ENCODE measurements at regions not wholly inside any gene's neighbourhood (a gene's known extent, or its start where the extent isn't known, plus 50 kb on each side); places are given as distances from the start of the nearest gene placed in this dataset.

- no peak overlapping the region for H3K27ac ChIP-seq
- WGBS, 2 donors, result 67 to 68% methylated on average over 5 of the region's 5 CpGs
- TF ChIP-seq CTCF (IDR thresholded peaks at IDR 0.05) (no peak), EP300 (IDR thresholded peaks at IDR 0.05) (no peak), POLR2A (IDR thresholded peaks at IDR 0.05) (no peak)
Measured at GRCh38 chr13:94928127-94928775, 215.9 kb upstream of the SOX21 start.

GRCh38 chr13:94925263-94925662, 212.9 kb upstream of the SOX21 start:
- 58 to 59% methylated on average over 3 of the region's 3 CpGs for WGBS, 2 donors
- Histone ChIP-seq H3K27ac (no peak overlapping the region), H3K27me3 (no peaks in the 10 kb centered on the region), H3K4me3 (no peak overlapping the region), H3K4me1 (no peaks in the 10 kb centered on the region), H3K36me3 (no peaks in the 10 kb centered on the region), H3K9me3 (no peaks in the 10 kb centered on the region)
- DNase-seq (ENCODE audit: low spot score in 2 of 2), result no peak
- TF ChIP-seq POLR2A (IDR thresholded peaks at IDR 0.05) (no peak), CTCF (IDR thresholded peaks at IDR 0.05) (no peak), EP300 (IDR thresholded peaks at IDR 0.05) (no peak)

More at GRCh38 chr13:94928127-94928775, 215.9 kb upstream of the SOX21 start:
- Histone ChIP-seq H3K27me3 (no peaks in the 10 kb centered on the region), H3K36me3 (no peaks in the 10 kb centered on the region), H3K4me1 (no peaks in the 10 kb centered on the region), H3K4me3 (no peak overlapping the region), H3K9me3 (peaks cover 0 to 5% (median 0%) of the 10 kb centered on the region in 4 donors)
- no peak for DNase-seq (ENCODE audit: low spot score in 2 of 2)

- Histone ChIP-seq H3K27me3 (no peaks in the 10 kb centered on the region), H3K9me3 (no peaks in the 10 kb centered on the region), H3K4me1 (no peaks in the 10 kb centered on the region), H3K36me3 (no peaks in the 10 kb centered on the region), H3K4me3 (no peak overlapping the region), H3K27ac (no peak overlapping the region)
- TF ChIP-seq CTCF (IDR thresholded peaks at IDR 0.05) (no peak), POLR2A (IDR thresholded peaks at IDR 0.05) (no peak), EP300 (IDR thresholded peaks at IDR 0.05) (no peak)
- 41 to 47% methylated on average over 4 of the region's 4 CpGs for WGBS, 2 donors
- DNase-seq (ENCODE audit: low spot score in 2 of 2), result no peak
Measured at GRCh38 chr13:94921181-94921580, 208.8 kb upstream of the SOX21 start.

GRCh38 chr13:94920578-94920977, 208.2 kb upstream of the SOX21 start:
- no peaks in the 10 kb centered on the region for H3K4me1 ChIP-seq
- no peak for TF ChIP-seq EP300 (IDR thresholded peaks at IDR 0.05)
- TF ChIP-seq POLR2A (IDR thresholded peaks at IDR 0.05), result no peak
- no peak for TF ChIP-seq CTCF (IDR thresholded peaks at IDR 0.05)
- H3K36me3 ChIP-seq, result no peaks in the 10 kb centered on the region
- H3K27me3 ChIP-seq, result no peaks in the 10 kb centered on the region
- WGBS, 2 donors, result 93 to 94% methylated on average over 2 of the region's 2 CpGs
- H3K4me3 ChIP-seq, result no peak overlapping the region
- no peak overlapping the region for H3K27ac ChIP-seq
- no peak for DNase-seq (ENCODE audit: low spot score in 2 of 2)
- no peaks in the 10 kb centered on the region for H3K9me3 ChIP-seq

GRCh38 chr13:94917824-94918223, 205.5 kb upstream of the SOX21 start:
- H3K4me1 ChIP-seq, result no peaks in the 10 kb centered on the region
- no peak overlapping the region for H3K27ac ChIP-seq
- TF ChIP-seq EP300 (IDR thresholded peaks at IDR 0.05) (no peak), POLR2A (IDR thresholded peaks at IDR 0.05) (no peak)
- no peaks in the 10 kb centered on the region for H3K36me3 ChIP-seq
- DNase-seq (ENCODE audit: low spot score in 2 of 2), result no peak
- no peaks in the 10 kb centered on the region for H3K9me3 ChIP-seq
- H3K4me3 ChIP-seq, result no peak overlapping the region
- WGBS, 2 donors, result 60 to 62% methylated on average over 2 of the region's 2 CpGs
- H3K27me3 ChIP-seq, result no peaks in the 10 kb centered on the region
